A673 (cell line): ENCODE measurements at regions not wholly inside any gene's neighbourhood (a gene's known extent, or its start where the extent isn't known, plus 50 kb on each side); places are given as distances from the start of the nearest gene placed in this dataset.

ENCODE experiments used
- BruUV-seq: library from RNA; stranded (reverse); fragments of 400-500 nt; replicated peaks from 2 replicates; lab custom pipeline; 2021; lab: Mats Ljungman, UMichigan
- CTCF ChIA-PET: fragments of 300-600 bp; sonication (Branson Sonifier 250); formaldehyde crosslinking; loops from one replicate; lab custom pipeline; 2022; ENCODE audit warnings: antibody characterized with exemption; lab: Charles Lee
- POLR2A ChIA-PET: fragments of 300-600 bp; sonication (Branson Sonifier 250); formaldehyde crosslinking; loops from one replicate; lab custom pipeline; 2022; ENCODE audit warnings: antibody characterized with exemption; ENCODE audit not compliant: low non-redundant PET; lab: Charles Lee
- DNase-seq: peaks from one replicate; pipeline ENCODE4 v3.0.0-alpha.2; 2015; ENCODE audit warnings: low spot score
- H3K27ac ChIP-seq: fragments of 200-600 bp; sonication (generic); 2 replicates; pipeline ENCODE4 v1.5.1; 2016; ENCODE audit warnings: mixed run types, low read depth, mild to moderate bottlenecking, mixed read lengths, antibody characterized with exemption, low read length; ENCODE audit not compliant: poor library complexity, severe bottlenecking
- H3K27me3 ChIP-seq: fragments of 200-600 bp; sonication (generic); replicated peaks from 2 replicates; pipeline ENCODE4 v1.6.1; 2017; ENCODE audit warnings: mixed run types, low read depth, mild to moderate bottlenecking, mixed read lengths, antibody characterized with exemption, low read length; ENCODE audit not compliant: insufficient read depth, poor library complexity
- H3K36me3 ChIP-seq: fragments of 200-600 bp; sonication (generic); 2 replicates; pipeline ENCODE4 v1.6.1; 2016; ENCODE audit warnings: mixed run types, mild to moderate bottlenecking, mixed read lengths, antibody characterized with exemption, low read length; ENCODE audit not compliant: insufficient read depth, poor library complexity, severe bottlenecking
- H3K4me1 ChIP-seq: fragments of 200-600 bp; sonication (generic); 2 replicates; pipeline ENCODE4 v1.6.1; 2017; ENCODE audit warnings: mixed run types, mild to moderate bottlenecking, mixed read lengths, antibody characterized with exemption, low read length; ENCODE audit not compliant: insufficient read depth, poor library complexity, severe bottlenecking
- H3K4me3 ChIP-seq: fragments of 200-600 bp; sonication (generic); 2 replicates; pipeline ENCODE4 v1.5.1; 2016; ENCODE audit warnings: low read depth, mixed run types, mild to moderate bottlenecking, mixed read lengths, low read length; ENCODE audit not compliant: poor library complexity, severe bottlenecking
- H3K9me3 ChIP-seq: fragments of 200-600 bp; sonication (generic); 2 replicates; pipeline ENCODE4 v1.6.1; 2016; ENCODE audit warnings: mixed run types, low read depth, mild to moderate bottlenecking, mixed read lengths, antibody characterized with exemption, low read length; ENCODE audit not compliant: poor library complexity, severe bottlenecking
- EZH2 ChIP-seq: fragments of 200-600 bp; sonication (generic); IDR thresholded peaks from 2 replicates; pipeline ENCODE4 v1.6.1; 2017; ENCODE audit warnings: borderline replicate concordance, low read depth, mild to moderate bottlenecking, mixed read lengths, antibody characterized with exemption, low read length; ENCODE audit not compliant: poor library complexity, severe bottlenecking
- intact Hi-C: fragments of 100-400 bp; cut with micrococcal nuclease; formaldehyde crosslinking; loops from one replicate; pipeline ENCODE4 v1.10.0; 2022; ENCODE audit not compliant: unreplicated experiment
- TF ChIP-seq, protein P1 (sequence below): fragments of 300-800, 200-600 bp; sonication (generic); conservative IDR thresholded peaks from 2 replicates; pipeline ENCODE4 v1.5.1; 2017; ENCODE audit warnings: low read depth, mild to moderate bottlenecking, antibody characterized with exemption, low read length, moderate library complexity, mixed read lengths

GRCh38 chr5:32880796-32881195 is 169.7 kb downstream of the NPR3 start:
- intact Hi-C loops: no loop called here
- ChIA-PET CTCF (no interaction called here), POLR2A (no interaction called here)
- no peaks in the 10 kb centered on the region for H3K27me3 ChIP-seq
- no peak for DNase-seq
- H3K9me3 ChIP-seq: no peaks in the 10 kb centered on the region
- BruUV-seq: no TSS peak
- no peak for TF ChIP-seq EZH2
- TF ChIP-seq, protein P1, sequence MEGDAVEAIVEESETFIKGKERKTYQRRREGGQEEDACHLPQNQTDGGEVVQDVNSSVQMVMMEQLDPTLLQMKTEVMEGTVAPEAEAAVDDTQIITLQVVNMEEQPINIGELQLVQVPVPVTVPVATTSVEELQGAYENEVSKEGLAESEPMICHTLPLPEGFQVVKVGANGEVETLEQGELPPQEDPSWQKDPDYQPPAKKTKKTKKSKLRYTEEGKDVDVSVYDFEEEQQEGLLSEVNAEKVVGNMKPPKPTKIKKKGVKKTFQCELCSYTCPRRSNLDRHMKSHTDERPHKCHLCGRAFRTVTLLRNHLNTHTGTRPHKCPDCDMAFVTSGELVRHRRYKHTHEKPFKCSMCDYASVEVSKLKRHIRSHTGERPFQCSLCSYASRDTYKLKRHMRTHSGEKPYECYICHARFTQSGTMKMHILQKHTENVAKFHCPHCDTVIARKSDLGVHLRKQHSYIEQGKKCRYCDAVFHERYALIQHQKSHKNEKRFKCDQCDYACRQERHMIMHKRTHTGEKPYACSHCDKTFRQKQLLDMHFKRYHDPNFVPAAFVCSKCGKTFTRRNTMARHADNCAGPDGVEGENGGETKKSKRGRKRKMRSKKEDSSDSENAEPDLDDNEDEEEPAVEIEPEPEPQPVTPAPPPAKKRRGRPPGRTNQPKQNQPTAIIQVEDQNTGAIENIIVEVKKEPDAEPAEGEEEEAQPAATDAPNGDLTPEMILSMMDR: no peak
- no peaks in the 10 kb centered on the region for H3K36me3 ChIP-seq
- no peaks in the 10 kb centered on the region for H3K4me1 ChIP-seq
- H3K27ac ChIP-seq: no peak overlapping the region
- no peak overlapping the region for H3K4me3 ChIP-seq

DNA sequence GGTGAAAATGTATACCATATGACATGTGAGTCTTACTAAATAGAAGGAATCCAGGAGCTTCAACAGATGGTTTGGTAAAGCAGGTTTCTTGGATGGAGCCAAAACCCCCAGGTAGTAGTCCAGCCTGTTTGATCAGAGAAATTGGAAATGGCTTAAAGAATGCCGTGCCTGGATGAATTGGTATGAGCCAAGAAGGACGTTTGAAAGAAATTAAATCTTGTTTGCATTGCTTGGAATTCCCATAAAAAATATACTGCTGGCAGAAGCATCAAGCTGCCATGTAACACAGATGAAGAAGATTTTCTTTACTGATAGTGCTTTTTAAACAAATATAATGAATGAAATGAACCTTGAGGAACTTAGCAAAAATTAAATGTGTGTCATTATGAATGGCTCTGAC is 176.3 kb downstream of the NPR3 start:
- intact Hi-C loops: no loop called here
- BruUV-seq: no TSS peak
- ChIA-PET POLR2A (no interaction called here), CTCF (no interaction called here)
- no peaks in the 10 kb centered on the region for H3K36me3 ChIP-seq
- H3K4me1 ChIP-seq: no peaks in the 10 kb centered on the region
- H3K27ac ChIP-seq: no peak overlapping the region
- no peak for TF ChIP-seq EZH2
- TF ChIP-seq, protein P1: no peak
- no peaks in the 10 kb centered on the region for H3K27me3 ChIP-seq
- DNase-seq: no peak
- no peak overlapping the region for H3K4me3 ChIP-seq
- H3K9me3 ChIP-seq: no peaks in the 10 kb centered on the region

- POLR2A ChIA-PET: no interaction called here
- Histone ChIP-seq H3K36me3 (no peaks in the 10 kb centered on the region), H3K4me1 (no peaks in the 10 kb centered on the region), H3K27ac (no peak overlapping the region), H3K27me3 (no peaks in the 10 kb centered on the region), H3K4me3 (no peak overlapping the region), H3K9me3 (no peaks in the 10 kb centered on the region)
- no peak for DNase-seq
- TF ChIP-seq, protein P1: no peak
- TF ChIP-seq EZH2: no peak
- intact Hi-C loops: no loop called here
- CTCF ChIA-PET: no interaction called here
- no TSS peak for BruUV-seq
These were observed 178.0 kb downstream of the NPR3 start for GRCh38 chr5:32889078-32889477.
